ENCODE measurements at regions not wholly inside any gene's neighbourhood (a gene's known extent, or its start where the extent isn't known, plus 50 kb on each side); places are given as distances from the start of the nearest gene placed in this dataset.

- Histone ChIP-seq H2BK12ac (ENCODE audit: low read depth, low read length) (no peak overlapping the region), H2BK120ac (replicated peaks; ENCODE audit: low read depth, low read length) (no peak overlapping the region), H3K56ac (replicated peaks; ENCODE audit: insufficient read length, low read depth, low read length) (no peak overlapping the region), H3K36me3 (ENCODE audit: control insufficient read depth in 2 of 4, insufficient read depth in 4 of 4, low read length in 3 of 4) (no peaks in the 10 kb centered on the region), H2AK5ac (ENCODE audit: low read depth, low read length) (no peak overlapping the region), H3K79me2 (ENCODE audit: control insufficient read depth in 1 of 2, insufficient read depth in 2 of 2, low read length in 2 of 2) (no peaks in the 10 kb centered on the region), H3K4me2 (ENCODE audit: insufficient read depth in 1 of 2, low read depth in 2 of 2, low read length in 2 of 2) (no peak overlapping the region), H2BK20ac (ENCODE audit: low read length) (no peak overlapping the region), H3K23ac (ENCODE audit: insufficient read length) (no peak overlapping the region), H3K4ac (replicated peaks; ENCODE audit: insufficient read length, low read depth, low read length) (no peak overlapping the region), H3K18ac (ENCODE audit: extremely low read depth, low read length) (no peak overlapping the region), H2BK5ac (ENCODE audit: low read depth, low read length) (no peak overlapping the region), H3K27ac (ENCODE audit: low read depth, low read length) (no peak overlapping the region), H2BK15ac (ENCODE audit: low read length) (no peak overlapping the region), H4K20me1 (replicated peaks in 1 of 2; ENCODE audit: control insufficient read depth in 1 of 2, insufficient read depth in 2 of 2, low read length in 2 of 2) (peaks cover 0 to 5% of the 10 kb centered on the region in 2 experiments), H4K5ac (ENCODE audit: insufficient read length, low read depth, low read length) (no peak overlapping the region), H3K9me3 (ENCODE audit: insufficient read depth in 2 of 2, low read depth in 1 of 2, low read length in 1 of 2) (peaks cover 3 to 6% of the 10 kb centered on the region in 2 experiments; a peak in 2 of 4 replicates), H3K23me2 (ENCODE audit: low read depth, low read length) (peaks cover 11% of the 10 kb centered on the region), H3K27me3 (replicated peaks in 1 of 4; ENCODE audit: control insufficient read depth in 3 of 4, extremely low read depth in 1 of 4, insufficient read depth in 3 of 4, low read length in 3 of 4) (peaks cover 21 to 43% (median 37%) of the 10 kb centered on the region in 4 experiments), H4K91ac (replicated peaks; ENCODE audit: insufficient read length, low read length) (no peak overlapping the region), H3K4me3 (ENCODE audit: extremely low read depth in 1 of 4, insufficient read depth in 2 of 4, low read depth in 3 of 4, low read length in 4 of 4) (no peak overlapping the region), H3K14ac (ENCODE audit: insufficient read length) (no peak overlapping the region), H3K4me1 (replicated peaks in 1 of 4; ENCODE audit: control insufficient read depth in 3 of 4, insufficient read depth in 4 of 4, low read length in 3 of 4) (peaks cover 0 to 8% (median 5%) of the 10 kb centered on the region in 4 experiments; a peak in 6 of 7 replicates), H3K79me1 (ENCODE audit: low read depth, low read length) (no peaks in the 10 kb centered on the region), H3K9ac (replicated peaks in 1 of 4; ENCODE audit: extremely low read depth in 1 of 4, low read depth in 3 of 4, low read length in 3 of 4) (no peak overlapping the region), H2AFZ (ENCODE audit: low read length) (no peak overlapping the region), H4K8ac (ENCODE audit: extremely low read depth, insufficient read depth, low read length) (no peak overlapping the region)
- DNase-seq (ENCODE audit: low read depth in 1 of 2, low spot score in 2 of 2) (no peak), FAIRE-seq (no peak)
- ChIA-PET CTCF (ENCODE audit: partially characterized antibody) (interaction anchor here (0.6 to 2.1 kb wide), 7 partner anchors 9 to 637 kb away, joined by 3 to 10 read pairs (median 5); no protein-coding TSS in a partner anchor), POLR2A (ENCODE audit: partially characterized antibody) (no interaction called here)
- WGBS, 2 experiments (ENCODE audit: extremely low coverage in 1 of 2, insufficient coverage in 1 of 2, insufficient read length in 1 of 2, insufficient replicate concordance in 2 of 2, low coverage in 1 of 2, low lambda C conversion rate in 2 of 2, missing lambda C conversion rate in 1 of 2), result 92% methylated on average over 19 of the region's 19 CpGs; no CpG with 5 or more reads in 1 of the 2 experiments
- TF ChIP-seq ATF3 (IDR thresholded peaks at IDR 0.05; ENCODE audit: insufficient read depth, low read depth, low read length) (no peak), CEBPB (IDR thresholded peaks at IDR 0.05; ENCODE audit: low read depth, low read length) (no peak), SP1 (IDR thresholded peaks at IDR 0.05; ENCODE audit: low read depth, low read length) (no peak), CHD2 (IDR thresholded peaks at IDR 0.05; ENCODE audit: low read length) (no peak), EGR1 (IDR thresholded peaks at IDR 0.05; ENCODE audit: borderline replicate concordance, low read depth, low read length) (no peak), SP4 (IDR thresholded peaks at IDR 0.05; ENCODE audit: low read length) (no peak), GABPA (IDR thresholded peaks at IDR 0.05; ENCODE audit: borderline replicate concordance, insufficient read depth, low read length) (no peak)
- TF ChIP-seq, protein P1, sequence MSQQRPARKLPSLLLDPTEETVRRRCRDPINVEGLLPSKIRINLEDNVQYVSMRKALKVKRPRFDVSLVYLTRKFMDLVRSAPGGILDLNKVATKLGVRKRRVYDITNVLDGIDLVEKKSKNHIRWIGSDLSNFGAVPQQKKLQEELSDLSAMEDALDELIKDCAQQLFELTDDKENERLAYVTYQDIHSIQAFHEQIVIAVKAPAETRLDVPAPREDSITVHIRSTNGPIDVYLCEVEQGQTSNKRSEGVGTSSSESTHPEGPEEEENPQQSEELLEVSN (IDR thresholded peaks at IDR 0.05), result no peak
Measured at GRCh38 chr9:96029722-96030530, 154.4 kb downstream of the ERCC6L2 start.
